ENCODE measurements at regions not wholly inside any gene's neighbourhood (a gene's known extent, or its start where the extent isn't known, plus 50 kb on each side); places are given as distances from the start of the nearest gene placed in this dataset.
"Not testable (repeated sequence)": the region's sequence is repeated elsewhere in the genome, so short reads cannot be mapped to it uniquely, and the experiment has no call there.

- no peak for DNase-seq
Measured at GRCh38 chr7:85287106-85287825, 100.4 kb upstream of the SEMA3D start.

- DNase-seq = no peak
Measured at GRCh38 chr7:85286446-85286845, 99.6 kb upstream of the SEMA3D start.

- DNase-seq = no peak
Measured at GRCh38 chr7:85285527-85285926, 98.7 kb upstream of the SEMA3D start.

- DNase-seq = no peak
Measured at GRCh38 chr7:85275204-85275603, 88.3 kb upstream of the SEMA3D start.

GRCh38 chr7:85274454-85274853 lies 87.6 kb upstream of the SEMA3D start:
- no peak for DNase-seq

- no peak for DNase-seq
Measured at GRCh38 chr7:85262891-85263290, 76.0 kb upstream of the SEMA3D start.

GRCh38 chr7:85261336-85261735 lies 74.5 kb upstream of the SEMA3D start:
- no peak for DNase-seq

- not testable (repeated sequence) for DNase-seq
Measured at GRCh38 chr7:85249787-85250186, 62.9 kb upstream of the SEMA3D start.

GRCh38 chr7:85239109-85239508 lies 52.3 kb upstream of the SEMA3D start:
- no peak for DNase-seq

GRCh38 chr7:85237721-85238120 lies 50.9 kb upstream of the SEMA3D start:
- DNase-seq = no peak

All from NK-92 treated with Interleukin-12 subunit alpha and Interleukin-12 subunit beta, amount 100 ng/mL, for 24 hours (cell line).